GM21515 (cell line): ENCODE measurements at regions not wholly inside any gene's neighbourhood (a gene's known extent, or its start where the extent isn't known, plus 50 kb on each side); places are given as distances from the start of the nearest gene placed in this dataset.
"Not testable (repeated sequence)": the region's sequence is repeated elsewhere in the genome, so short reads cannot be mapped to it uniquely, and the experiment has no call there.

Experiments used
- ATAC-seq: cut with Tn5 transposase; IDR thresholded peaks from one replicate; pipeline ENCODE4 v1.9.1; 2021; ENCODE audit not compliant: unreplicated experiment

DNA sequence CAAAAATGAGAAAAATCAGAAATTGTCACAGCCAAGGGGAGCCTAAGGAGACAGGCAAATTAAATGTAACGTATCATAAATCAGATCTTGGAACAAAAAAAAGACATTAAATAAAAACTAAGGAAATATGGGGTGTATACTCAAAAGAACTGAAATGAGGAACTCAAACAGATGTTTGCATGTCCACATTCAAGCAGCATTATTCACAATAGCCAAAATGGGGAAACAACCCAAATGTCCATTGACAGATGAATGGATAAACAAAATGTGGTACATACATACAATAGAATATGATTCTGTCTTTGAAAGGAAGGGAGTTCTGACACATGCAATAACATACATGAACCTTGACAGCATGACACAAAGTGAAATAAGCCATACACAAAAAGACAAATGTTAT lies 155.8 kb upstream of the KLF7 start:
- no peak for ATAC-seq

DNA sequence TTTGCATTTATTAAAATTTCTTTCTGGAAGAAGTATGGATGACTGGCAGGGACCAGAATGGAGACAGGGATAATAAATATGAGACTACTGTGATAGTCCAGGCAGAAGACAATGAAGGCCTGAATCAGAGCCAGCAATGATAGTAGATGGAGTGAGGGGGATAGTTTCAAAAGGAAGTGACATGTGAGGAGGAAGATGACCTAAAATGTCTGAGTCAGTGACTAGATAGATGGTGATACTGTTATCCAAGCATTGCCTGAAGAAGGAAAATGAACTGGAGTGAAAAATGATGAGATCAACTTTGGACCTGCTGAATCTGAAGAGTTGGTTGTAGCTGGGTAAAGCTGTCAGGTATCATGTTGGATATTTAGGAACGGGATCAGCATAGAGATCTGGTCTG lies 158.3 kb upstream of the KLF7 start:
- ATAC-seq, result no peak

DNA sequence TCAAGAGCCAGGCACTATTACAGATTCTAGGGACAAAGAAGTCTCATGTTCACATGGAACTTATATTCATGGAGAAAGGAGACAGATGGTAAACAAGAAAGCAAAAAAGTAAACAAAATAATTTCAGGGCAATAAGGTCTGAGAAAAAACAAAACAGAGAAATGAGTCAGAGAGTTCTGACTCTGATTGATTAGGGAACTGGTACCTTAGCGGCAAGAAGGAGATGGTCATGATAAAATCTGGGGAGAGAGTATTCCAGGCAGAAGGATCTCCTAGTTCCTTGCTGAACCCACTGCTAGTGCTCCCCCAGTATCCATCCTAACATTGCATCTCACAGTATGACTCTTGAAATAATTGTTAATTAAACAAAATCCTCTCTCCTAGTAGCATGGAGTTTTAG lies 161.8 kb upstream of the KLF7 start:
- no peak for ATAC-seq

DNA sequence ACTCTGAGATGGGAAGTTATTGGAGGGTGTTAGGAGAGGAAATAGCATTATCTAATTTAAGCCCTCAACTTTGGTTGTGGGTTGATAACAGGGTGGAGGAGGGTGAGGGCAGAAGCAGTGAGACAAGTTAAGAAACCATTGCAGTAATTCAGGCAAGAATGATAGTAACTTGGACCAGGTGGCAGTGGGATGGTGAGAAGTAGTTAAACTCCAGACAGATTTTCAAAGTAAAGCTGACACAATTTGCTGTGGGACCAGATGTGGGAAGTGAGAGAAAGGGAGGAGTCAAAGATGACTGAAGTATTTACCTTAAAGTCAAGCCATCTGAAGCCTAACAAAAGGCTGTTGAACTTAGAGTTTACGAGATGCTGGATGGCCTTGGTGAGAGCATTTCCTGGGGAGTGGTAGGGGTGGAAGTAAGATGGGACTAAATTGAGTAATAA lies 163.2 kb upstream of the KLF7 start:
- ATAC-seq, result peak; percentile 54

DNA sequence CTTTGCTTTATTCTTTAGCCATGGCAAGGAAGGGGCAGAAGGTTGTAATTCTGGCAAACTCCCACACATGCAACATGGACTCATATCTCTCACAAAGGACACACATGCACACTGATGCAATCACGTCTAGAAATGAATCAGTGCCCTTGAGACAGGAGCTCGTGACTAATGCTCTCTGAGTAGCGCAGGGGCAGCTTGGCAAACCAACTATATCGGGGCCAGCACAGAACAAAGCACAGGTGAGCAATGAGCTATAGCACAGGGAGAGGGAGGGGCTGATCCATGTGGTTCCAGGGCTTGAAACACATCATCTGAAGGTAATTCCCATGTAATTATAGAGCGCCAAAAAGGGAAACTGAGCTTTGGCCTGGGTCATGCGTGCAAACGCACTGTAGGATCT lies 165.2 kb upstream of the KLF7 start:
- ATAC-seq, result peak; percentile 46

GRCh38 chr2:207331674-207332073 lies 165.9 kb upstream of the KLF7 start:
- ATAC-seq, result no peak

DNA sequence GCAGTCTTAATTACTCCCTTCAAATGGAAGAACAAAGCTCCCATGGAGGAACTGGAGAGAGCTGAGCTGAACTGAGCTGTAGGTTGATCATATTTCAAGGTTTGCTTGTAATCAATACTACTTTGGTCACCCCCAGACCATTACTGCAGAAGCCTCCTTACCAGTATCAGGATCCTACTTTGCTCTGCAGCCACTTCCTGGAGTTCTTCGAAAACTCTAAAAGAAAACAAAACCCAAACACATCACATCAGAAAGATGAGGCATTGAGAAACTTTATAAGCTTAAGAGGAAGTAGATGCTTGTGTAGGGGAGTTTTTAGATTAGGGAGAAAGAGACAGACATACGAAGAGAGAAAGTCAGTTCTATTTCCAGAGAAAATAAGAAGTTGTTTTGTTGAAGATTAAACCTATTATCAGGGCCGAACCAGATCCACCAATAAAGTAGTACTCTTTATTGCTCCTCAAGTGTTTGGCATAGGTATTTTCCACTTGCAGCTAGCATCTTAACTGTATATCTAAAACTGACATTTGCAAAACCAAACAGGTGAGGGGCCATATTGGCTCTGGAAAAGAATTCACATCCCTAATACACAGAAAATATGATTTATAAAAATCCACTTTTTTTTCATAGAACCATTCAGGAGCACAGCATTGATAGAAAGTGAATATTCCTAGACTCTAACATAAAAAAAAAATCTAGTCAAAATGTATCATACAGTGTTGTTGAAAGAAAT lies 166.9 kb upstream of the KLF7 start:
- peak; percentile 34 for ATAC-seq

DNA sequence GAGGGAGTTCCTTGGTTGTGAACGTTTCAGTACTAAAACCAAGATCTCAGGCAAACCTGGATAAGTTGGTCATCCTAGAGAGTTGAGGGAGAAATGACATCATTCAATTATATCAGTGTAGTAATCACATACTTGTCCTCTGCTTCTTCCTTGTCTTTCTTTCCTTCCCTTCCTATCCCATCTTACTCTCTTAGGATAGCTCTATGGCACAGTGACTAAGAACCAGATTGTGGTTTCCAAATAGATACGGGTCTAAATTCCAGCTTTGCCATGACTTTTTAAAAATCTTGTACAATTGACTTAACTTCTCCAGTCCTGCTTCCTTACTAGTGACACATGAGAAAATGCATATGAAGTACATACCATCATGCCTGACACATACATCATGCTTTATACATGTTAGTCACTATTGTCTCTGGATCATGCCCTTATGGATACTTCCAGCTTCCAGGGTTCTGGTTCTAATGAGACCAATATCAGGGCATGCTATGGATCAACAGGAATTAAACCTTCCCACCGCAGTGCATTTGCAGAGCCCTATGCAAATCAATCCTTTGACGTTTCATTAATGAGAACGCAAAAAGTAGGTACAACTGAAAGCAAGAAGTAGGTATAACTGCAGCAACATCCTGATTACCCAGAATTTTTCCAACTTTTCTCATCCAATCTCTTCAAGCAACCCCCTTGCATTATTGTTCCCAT lies 168.0 kb upstream of the KLF7 start:
- no peak for ATAC-seq

DNA sequence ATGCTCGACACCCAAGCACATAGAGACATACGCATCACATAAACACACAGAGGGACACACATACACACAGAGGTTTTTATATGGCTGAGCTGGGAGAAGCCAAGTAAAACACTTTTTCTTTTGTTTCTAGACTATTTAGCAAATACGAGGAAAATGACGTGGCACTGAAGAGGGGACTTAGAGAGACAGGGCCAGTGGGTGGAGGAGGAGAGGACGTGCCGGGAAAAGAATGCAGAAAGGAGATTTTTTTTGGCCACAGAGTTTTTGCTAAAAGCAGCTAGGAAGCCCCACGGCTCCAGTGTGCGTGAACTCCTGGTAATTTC lies 168.5 kb upstream of the KLF7 start:
- ATAC-seq, result peak; percentile 4

GRCh38 chr2:207334624-207335371 lies 169.1 kb upstream of the KLF7 start:
- peak; percentile 34 for ATAC-seq

- no peak for ATAC-seq
Measured at GRCh38 chr2:207337234-207338219, 171.8 kb upstream of the KLF7 start.

DNA sequence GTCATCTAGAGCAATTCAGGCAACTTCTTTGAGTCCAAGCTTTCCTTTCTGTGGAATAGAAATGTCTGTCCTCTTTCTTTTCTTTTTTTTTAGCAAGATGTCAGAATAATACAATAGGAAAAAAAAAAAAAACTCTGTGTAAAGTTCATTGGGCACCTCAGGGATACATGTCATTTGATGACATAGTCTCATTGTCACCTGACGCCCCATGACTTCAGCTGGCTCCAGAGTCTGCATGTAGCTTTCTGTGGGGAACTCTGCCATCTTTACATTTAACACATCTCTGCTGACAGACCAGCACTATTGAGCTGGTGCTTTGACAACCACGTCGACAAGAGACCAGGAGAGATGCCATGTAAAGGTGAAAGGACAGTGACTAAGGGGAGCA lies 172.5 kb upstream of the KLF7 start:
- no peak for ATAC-seq

- ATAC-seq, result no peak
Measured at GRCh38 chr2:207338610-207339009, 172.9 kb upstream of the KLF7 start.

GRCh38 chr2:207341112-207341750 lies 175.5 kb upstream of the KLF7 start:
- no peak for ATAC-seq

GRCh38 chr2:207341804-207342203 lies 176.1 kb upstream of the KLF7 start:
- no peak for ATAC-seq

DNA sequence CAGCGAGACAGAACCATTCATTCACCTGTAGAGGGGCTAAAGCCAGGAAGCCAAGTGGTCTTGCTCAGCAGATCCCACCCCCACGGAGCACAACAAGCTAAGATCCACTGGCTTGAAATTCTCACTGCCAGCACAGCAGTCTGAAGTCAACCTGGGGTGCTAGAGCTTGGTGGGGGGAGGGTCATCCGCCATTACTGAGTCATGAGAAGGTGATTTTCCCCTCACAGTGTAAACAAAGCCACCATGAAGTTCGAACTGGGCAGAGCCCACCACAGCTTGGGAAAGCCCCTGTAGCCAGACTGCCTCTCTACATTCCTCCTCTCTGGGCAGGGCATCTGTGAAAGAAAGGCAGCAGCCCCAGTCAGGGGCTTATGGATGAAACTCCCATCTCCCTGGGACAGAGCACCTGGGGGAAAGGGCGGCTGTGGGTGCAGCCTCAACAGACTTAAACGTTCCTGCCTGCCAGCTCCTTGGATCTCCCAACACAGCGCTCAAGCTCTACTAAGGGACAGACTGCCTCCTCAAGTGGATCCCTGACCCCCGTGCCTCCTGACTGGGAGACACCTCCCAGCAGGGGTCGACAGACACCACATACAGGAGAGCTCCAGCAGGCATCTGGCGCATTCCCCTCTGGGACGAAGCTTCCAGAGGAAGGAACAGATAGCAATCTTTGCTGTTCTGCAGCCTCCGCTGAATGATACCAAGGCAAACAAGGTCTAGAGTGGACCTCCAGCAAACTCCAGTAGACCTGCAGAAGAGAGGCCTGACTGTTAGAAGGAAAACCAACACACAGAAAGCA lies 179.0 kb upstream of the KLF7 start:
- ATAC-seq, result not testable (repeated sequence)

DNA sequence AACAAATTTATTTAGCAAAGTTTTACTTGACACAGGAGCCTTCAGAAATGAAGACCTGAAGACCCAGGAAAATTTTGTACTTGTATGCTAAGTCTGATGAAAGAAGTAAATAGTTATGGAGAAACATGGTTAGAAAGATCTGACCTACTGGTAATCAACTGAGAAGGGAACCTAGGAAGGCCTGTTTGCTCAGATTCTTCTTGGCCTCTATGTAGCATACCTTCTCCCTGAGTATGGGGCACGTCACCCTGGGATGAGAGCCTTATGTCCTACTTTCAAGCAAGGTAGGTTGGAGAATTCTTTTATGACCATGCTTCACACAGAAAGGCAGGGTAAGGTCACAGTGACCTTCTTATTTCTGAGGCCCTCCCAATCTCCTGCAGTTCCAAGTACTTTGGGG lies 178.6 kb upstream of the CREB1 start:
- no peak for ATAC-seq

DNA sequence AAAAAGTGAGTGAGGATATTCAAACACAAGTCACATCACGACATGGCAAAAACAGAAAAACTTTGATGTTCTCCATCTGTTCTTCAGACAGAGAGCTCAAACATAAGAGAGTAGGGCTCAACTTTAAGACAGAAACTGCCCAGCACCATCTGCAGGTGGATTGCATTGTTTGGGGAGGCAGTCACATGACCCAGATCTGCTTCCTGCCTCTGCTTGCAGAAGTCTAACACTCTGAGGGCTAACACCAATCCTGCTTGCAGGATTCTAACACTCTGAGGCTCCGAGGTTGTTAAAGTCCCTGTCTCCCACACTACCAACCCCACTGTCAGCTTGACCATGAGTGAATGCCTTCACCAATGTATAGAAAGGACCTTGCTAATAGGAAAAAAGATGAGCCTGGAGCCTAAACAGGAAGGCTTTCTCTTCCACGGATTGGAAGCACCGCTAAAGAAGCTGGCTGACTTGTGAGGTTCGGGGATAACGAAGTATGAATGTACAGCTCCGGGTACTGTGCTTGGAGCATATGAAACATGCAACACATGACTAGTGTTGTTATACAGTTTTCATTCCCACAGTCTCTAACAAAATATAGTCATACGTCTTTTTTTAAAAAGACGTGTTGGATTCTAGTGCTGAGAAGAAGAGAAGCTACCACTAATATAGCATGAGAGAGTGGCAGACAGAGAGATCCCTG lies 176.6 kb upstream of the CREB1 start:
- ATAC-seq, result peak; percentile 91

DNA sequence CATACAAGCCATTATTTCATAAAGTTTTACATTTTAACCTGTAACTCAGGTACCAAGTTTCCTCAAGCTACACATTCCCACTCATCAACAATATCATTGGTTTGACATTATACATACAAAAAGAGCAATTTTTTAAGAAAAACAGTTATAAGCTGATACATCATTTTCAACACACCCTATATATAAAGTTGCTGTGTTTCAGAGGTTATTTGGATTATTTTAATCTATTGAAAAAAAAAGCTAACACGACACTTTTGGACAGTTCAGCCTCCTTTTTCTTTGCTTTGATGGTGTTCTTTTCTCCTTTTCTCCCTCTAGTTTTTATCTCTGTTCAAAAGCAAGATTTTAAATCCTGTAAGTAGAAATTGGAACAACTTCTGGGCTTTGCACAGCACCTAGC lies 175.9 kb upstream of the CREB1 start:
- no peak for ATAC-seq
